ENCODE measurements at regions not wholly inside any gene's neighbourhood (a gene's known extent, or its start where the extent isn't known, plus 50 kb on each side); places are given as distances from the start of the nearest gene placed in this dataset.

- POLR2A ChIA-PET, result no interaction called here
- no peak overlapping the region for H3K9ac ChIP-seq (replicated peaks; ENCODE audit: extremely low read depth, insufficient read depth, low read length)
- DNase-seq (ENCODE audit: low read depth, low spot score), result no peak
- TF ChIP-seq CTCF (IDR thresholded peaks at IDR 0.05; ENCODE audit: extremely low read depth in 1 of 2, insufficient read depth in 1 of 2, low read depth in 1 of 2, low read length in 2 of 2) (no peak), EZH2 (IDR thresholded peaks at IDR 0.05; ENCODE audit: borderline replicate concordance, low read depth, low read length, severe bottlenecking) (no peak), MAX (IDR thresholded peaks at IDR 0.05; ENCODE audit: insufficient read depth, insufficient read length) (no peak), GATA2 (IDR thresholded peaks at IDR 0.05; ENCODE audit: insufficient read depth, insufficient read length, low read depth, low read length) (no peak), JUN (IDR thresholded peaks at IDR 0.05; ENCODE audit: borderline replicate concordance, insufficient read depth, insufficient read length, low read depth) (no peak), POLR2AphosphoS5 (IDR thresholded peaks at IDR 0.05; ENCODE audit: insufficient read depth, low read depth, low read length) (no peak), MYC (IDR thresholded peaks at IDR 0.05; ENCODE audit: low read depth, low read length) (no peak), POLR2A (IDR thresholded peaks at IDR 0.05; ENCODE audit: low read depth, low read length) (no peak), FOS (IDR thresholded peaks at IDR 0.05; ENCODE audit: borderline replicate concordance, insufficient read depth, low read length) (no peak)
- intact Hi-C loops (cut with micrococcal nuclease) (no loop called here), dilution Hi-C loops (cut with MboI; ENCODE audit: extremely low pct_ligation_motif_present, low sequenced_read_pairs) (no loop called here)
- no peak overlapping the region for H3K4me2 ChIP-seq (ENCODE audit: insufficient read depth, low read length)
- H3K4me1 ChIP-seq (ENCODE audit: control insufficient read depth, extremely low read depth, insufficient read depth, low read length), result no peaks in the 10 kb centered on the region
- no peaks in the 10 kb centered on the region for H3K9me1 ChIP-seq (replicated peaks; ENCODE audit: control insufficient read depth, extremely low read depth, insufficient read depth, low read length)
- peaks cover 1 to 3% of the 10 kb centered on the region in 2 experiments for H3K27me3 ChIP-seq (ENCODE audit: control insufficient read depth in 2 of 2, insufficient read depth in 2 of 2, low read length in 2 of 2)
- no TSS peak for BruUV-seq (replicated peaks)
- CTCF ChIA-PET, result interaction anchor here (1.3 kb wide), 1 partner anchor 82 kb away, joined by 3 read pairs; no protein-coding TSS in a partner anchor
- no peaks in the 10 kb centered on the region for H3K9me3 ChIP-seq (replicated peaks; ENCODE audit: control insufficient read depth, insufficient read depth, low read length)
- no peak for FAIRE-seq
- no peak overlapping the region for H3K4me3 ChIP-seq (replicated peaks in 1 of 3; ENCODE audit: insufficient read depth in 1 of 3, low read depth in 1 of 3, low read length in 3 of 3)
- H3K79me2 ChIP-seq (ENCODE audit: control insufficient read depth, insufficient read depth, low read length), result no peaks in the 10 kb centered on the region
- H3K27ac ChIP-seq (ENCODE audit: insufficient read depth, low read depth, low read length), result no peak overlapping the region
- H3K36me3 ChIP-seq (ENCODE audit: control insufficient read depth in 2 of 2, extremely low read depth in 1 of 2, insufficient read depth in 2 of 2, low read length in 2 of 2), result no peaks in the 10 kb centered on the region
- H2AFZ ChIP-seq (ENCODE audit: low read depth, low read length), result no peak overlapping the region
- H4K20me1 ChIP-seq (replicated peaks; ENCODE audit: control insufficient read depth, extremely low read depth, insufficient read depth, low read length), result no peaks in the 10 kb centered on the region
These were observed 79.3 kb upstream of the NPVF start for GRCh38 chr7:25307624-25308023.
